Fibroblast of lung (primary cell): ENCODE measurements at regions not wholly inside any gene's neighbourhood (a gene's known extent, or its start where the extent isn't known, plus 50 kb on each side); places are given as distances from the start of the nearest gene placed in this dataset.

Source experiments
- DNase-seq, 2 donors: peaks; one replicate each; pipeline versions ENCODE4 v3.0.0 to v3.0.0-alpha.2; 2010; ENCODE audit warnings: low read depth in 2 of 2
- H2AFZ ChIP-seq: 2 replicates; pipeline ENCODE4 v1.5.1; 2012; ENCODE audit warnings: low read length, control low read depth, inconsistent platforms
- H3K27ac ChIP-seq: 2 replicates; pipeline ENCODE4 v1.5.1; 2011; ENCODE audit warnings: low read length, control low read depth; ENCODE audit not compliant: insufficient read depth
- H3K27me3 ChIP-seq: 2 replicates; pipeline ENCODE4 v1.5.1; 2011; ENCODE audit warnings: mild to moderate bottlenecking, low read length; ENCODE audit not compliant: control insufficient read depth, insufficient read depth
- H3K36me3 ChIP-seq: 2 replicates; pipeline ENCODE4 v1.5.1; 2011; ENCODE audit warnings: low read length; ENCODE audit not compliant: control insufficient read depth, insufficient read depth
- H3K4me1 ChIP-seq: 2 replicates; pipeline ENCODE4 v1.5.1; 2011; ENCODE audit warnings: low read length; ENCODE audit not compliant: control insufficient read depth, insufficient read depth; ENCODE audit errors: extremely low read depth
- H3K4me2 ChIP-seq: 2 replicates; pipeline ENCODE4 v1.5.1; 2011; ENCODE audit warnings: low read length, control low read depth; ENCODE audit not compliant: insufficient read depth; ENCODE audit errors: extremely low read depth
- H3K4me3 ChIP-seq, 4 experiments: fragments of 200-600 bp in 1 of 4; sonication (generic) in 1 of 4; replicated peaks in 1 of 4; 2 replicates each; pipeline ENCODE4 v1.5.1; 2011 to 2016; ENCODE audit warnings: low read length in 4 of 4, low read depth in 3 of 4, mild to moderate bottlenecking in 3 of 4, control low read depth in 2 of 4, inconsistent platforms in 1 of 4, mixed read lengths in 1 of 4; ENCODE audit not compliant: insufficient read depth in 1 of 4; ENCODE audit errors: control extremely low read depth in 1 of 4
- H3K79me2 ChIP-seq: 2 replicates; pipeline ENCODE4 v1.5.1; 2012; ENCODE audit warnings: mild to moderate bottlenecking, low read length, inconsistent platforms; ENCODE audit not compliant: control insufficient read depth, insufficient read depth
- H3K9ac ChIP-seq: 2 replicates; pipeline ENCODE4 v1.5.1; 2011; ENCODE audit warnings: mild to moderate bottlenecking, low read length, control low read depth; ENCODE audit not compliant: insufficient read depth
- H3K9me3 ChIP-seq: 2 replicates; pipeline ENCODE4 v1.5.1; 2012; ENCODE audit warnings: low read depth, low read length; ENCODE audit not compliant: control insufficient read depth, insufficient read depth
- H4K20me1 ChIP-seq: 2 replicates; pipeline ENCODE4 v1.5.1; 2011; ENCODE audit warnings: low read length; ENCODE audit not compliant: control insufficient read depth, insufficient read depth; ENCODE audit errors: extremely low read depth
- EZH2 ChIP-seq: IDR thresholded peaks from 2 replicates; pipeline ENCODE4 v1.5.1; 2012; ENCODE audit warnings: low read length, control low read depth, mild to moderate bottlenecking; ENCODE audit errors: missing control alignments
- TF ChIP-seq, protein P1 (sequence below), 2 donors: IDR thresholded peaks in 1 of 2; conservative IDR thresholded peaks in 1 of 2; 1 replicate in 1 of 2; 2 replicates in 1 of 2; pipeline ENCODE4 v1.5.1; 2011 to 2012; ENCODE audit warnings: low read length in 2 of 2, control low read depth in 1 of 2, inconsistent platforms in 1 of 2, low read depth in 1 of 2, mild to moderate bottlenecking in 1 of 2

DNA sequence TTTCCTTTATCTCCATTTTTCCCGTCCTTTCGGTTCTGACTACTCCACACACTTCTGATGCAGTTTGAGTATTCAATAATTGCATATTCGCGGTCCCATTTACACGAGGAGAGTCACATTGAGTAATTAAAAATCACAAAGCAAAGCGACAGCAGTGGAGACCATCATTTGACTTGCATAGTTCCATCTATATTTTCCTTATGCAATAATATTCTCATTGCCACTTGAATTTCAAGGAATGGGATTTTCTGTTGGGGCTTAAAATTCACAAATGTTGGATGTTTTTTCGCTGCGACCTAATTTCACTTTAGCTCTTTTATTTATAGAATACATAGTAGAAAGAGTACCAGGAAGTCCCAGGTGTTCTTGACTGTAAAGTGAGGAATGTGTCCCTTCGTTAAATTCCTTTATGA lies 186.8 kb downstream of the ZEB2 start:
- Histone ChIP-seq H3K9ac (no peak overlapping the region), H3K4me2 (peak overlapping the region; percentile 90), H3K27me3 (no peaks in the 10 kb centered on the region), H2AFZ (no peak overlapping the region), H3K36me3 (no peaks in the 10 kb centered on the region), H4K20me1 (no peaks in the 10 kb centered on the region), H3K4me3 (peak overlapping the region in 2 of 4 experiments; percentile 63 to 69), H3K79me2 (peaks cover 16% of the 10 kb centered on the region), H3K9me3 (no peaks in the 10 kb centered on the region), H3K27ac (peak overlapping the region; percentile 64), H3K4me1 (no peaks in the 10 kb centered on the region)
- no peak for DNase-seq
- no peak for TF ChIP-seq EZH2
- TF ChIP-seq, protein P1, sequence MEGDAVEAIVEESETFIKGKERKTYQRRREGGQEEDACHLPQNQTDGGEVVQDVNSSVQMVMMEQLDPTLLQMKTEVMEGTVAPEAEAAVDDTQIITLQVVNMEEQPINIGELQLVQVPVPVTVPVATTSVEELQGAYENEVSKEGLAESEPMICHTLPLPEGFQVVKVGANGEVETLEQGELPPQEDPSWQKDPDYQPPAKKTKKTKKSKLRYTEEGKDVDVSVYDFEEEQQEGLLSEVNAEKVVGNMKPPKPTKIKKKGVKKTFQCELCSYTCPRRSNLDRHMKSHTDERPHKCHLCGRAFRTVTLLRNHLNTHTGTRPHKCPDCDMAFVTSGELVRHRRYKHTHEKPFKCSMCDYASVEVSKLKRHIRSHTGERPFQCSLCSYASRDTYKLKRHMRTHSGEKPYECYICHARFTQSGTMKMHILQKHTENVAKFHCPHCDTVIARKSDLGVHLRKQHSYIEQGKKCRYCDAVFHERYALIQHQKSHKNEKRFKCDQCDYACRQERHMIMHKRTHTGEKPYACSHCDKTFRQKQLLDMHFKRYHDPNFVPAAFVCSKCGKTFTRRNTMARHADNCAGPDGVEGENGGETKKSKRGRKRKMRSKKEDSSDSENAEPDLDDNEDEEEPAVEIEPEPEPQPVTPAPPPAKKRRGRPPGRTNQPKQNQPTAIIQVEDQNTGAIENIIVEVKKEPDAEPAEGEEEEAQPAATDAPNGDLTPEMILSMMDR (conservative IDR thresholded peaks at IDR 0.05 in 1 of 2, IDR thresholded peaks at IDR 0.05 in 1 of 2; ENCODE audit: low read depth in 1 of 2, low read length in 2 of 2): no peak

DNA sequence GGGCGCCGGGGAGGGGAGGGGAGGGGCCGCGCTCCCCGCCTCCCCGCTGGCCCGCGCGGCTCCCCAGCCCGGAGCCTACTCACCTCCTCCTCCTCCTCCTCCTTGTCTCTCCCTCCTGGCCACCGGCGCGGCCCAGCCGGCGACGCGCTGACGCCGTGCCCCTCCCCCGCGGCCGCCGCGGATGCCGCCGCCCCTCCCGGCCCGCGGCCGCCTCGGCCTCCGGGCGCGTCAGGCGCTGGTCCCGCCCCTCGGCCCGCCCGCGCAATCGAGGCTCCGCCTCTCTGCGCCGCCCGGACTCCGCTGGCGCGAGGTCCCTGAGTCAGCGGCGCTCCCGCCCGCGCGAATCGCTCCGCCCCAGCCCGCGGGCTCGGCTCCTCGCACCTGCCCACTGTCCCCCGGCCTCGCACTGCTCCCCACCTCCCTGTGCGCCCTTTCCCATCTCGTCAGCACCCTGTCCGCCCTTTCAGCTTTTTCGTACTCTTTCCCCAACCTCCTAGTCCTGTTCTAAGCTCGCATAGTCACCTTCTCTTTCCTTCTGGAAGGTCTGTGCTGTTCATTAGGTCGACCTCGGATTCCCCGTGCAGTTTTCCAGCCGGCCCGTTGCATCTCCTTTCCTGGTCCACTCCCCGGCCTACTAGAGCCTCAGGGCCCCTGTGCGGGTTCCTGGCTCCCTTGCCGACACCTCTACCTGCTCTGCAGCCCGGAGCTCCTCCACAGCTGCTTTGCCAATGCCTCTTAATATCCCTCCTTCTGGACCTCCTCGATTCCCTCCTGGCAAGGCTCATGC lies 187.4 kb downstream of the ZEB2 start:
- DNase-seq: peak; percentile 80 to 84
- H4K20me1 ChIP-seq: no peaks in the 10 kb centered on the region
- H3K9me3 ChIP-seq: no peaks in the 10 kb centered on the region
- H3K27ac ChIP-seq: peak overlapping the region; percentile 90
- H3K79me2 ChIP-seq: peaks cover 16% of the 10 kb centered on the region
- no peaks in the 10 kb centered on the region for H3K4me1 ChIP-seq
- H3K9ac ChIP-seq: peak overlapping the region; percentile 63
- peak overlapping the region; percentile 90 for H3K4me2 ChIP-seq
- H3K36me3 ChIP-seq: no peaks in the 10 kb centered on the region
- no peaks in the 10 kb centered on the region for H3K27me3 ChIP-seq
- peak overlapping the region; percentile 96 for H2AFZ ChIP-seq
- TF ChIP-seq EZH2: no peak
- TF ChIP-seq, protein P1 (conservative IDR thresholded peaks at IDR 0.05 in 1 of 2, IDR thresholded peaks at IDR 0.05 in 1 of 2; ENCODE audit: low read depth in 1 of 2, low read length in 2 of 2): no peak
- H3K4me3 ChIP-seq: peak overlapping the region; percentile 52 to 69 (median 62)

DNA sequence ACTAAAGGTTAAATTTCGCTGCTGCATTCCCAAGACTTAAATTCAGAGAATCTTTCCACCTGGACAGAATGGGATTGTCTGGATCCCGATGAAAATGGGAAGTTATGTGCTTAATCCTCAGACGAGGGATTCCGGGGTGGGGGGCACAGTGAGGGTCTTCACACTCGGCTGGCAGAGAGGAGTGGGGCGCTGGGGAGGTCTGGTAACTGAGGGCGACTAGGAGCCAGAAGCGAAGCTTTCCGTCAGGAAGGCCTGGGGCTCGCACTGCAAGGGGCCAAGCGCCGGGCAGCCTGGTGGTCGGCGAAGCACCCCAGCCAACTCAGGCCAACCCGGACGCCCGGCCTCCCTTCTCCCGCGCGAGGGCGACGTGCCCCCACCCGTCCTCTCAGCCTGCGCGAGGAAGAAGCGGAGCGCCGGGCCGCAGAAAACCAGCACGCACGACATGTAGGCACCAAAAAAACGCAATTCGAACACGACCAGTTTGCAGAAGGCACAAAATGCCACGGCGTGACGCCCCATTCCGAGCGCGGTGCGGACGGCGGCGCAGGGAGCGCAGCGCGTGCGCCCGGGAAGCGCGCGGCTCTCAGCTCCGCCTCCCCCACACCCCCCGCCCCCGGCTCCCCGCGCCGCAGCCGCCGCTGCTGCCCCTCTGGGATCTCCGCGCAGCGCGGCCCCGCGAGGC lies 188.1 kb downstream of the ZEB2 start:
- peak overlapping the region; percentile 76 for H3K4me2 ChIP-seq

More for the DNA sequence above, 188.1 kb downstream of the ZEB2 start:
- Histone ChIP-seq H4K20me1 (no peaks in the 10 kb centered on the region), H3K4me1 (no peaks in the 10 kb centered on the region), H3K27ac (peak overlapping the region; percentile 90), H3K79me2 (peaks cover 17% of the 10 kb centered on the region), H3K4me3 (peak overlapping the region; percentile 50 to 94 (median 72)), H2AFZ (peak overlapping the region; percentile 70), H3K27me3 (no peaks in the 10 kb centered on the region), H3K9me3 (no peaks in the 10 kb centered on the region), H3K36me3 (no peaks in the 10 kb centered on the region), H3K9ac (peak overlapping the region; percentile 83)
- TF ChIP-seq EZH2: no peak
- TF ChIP-seq, protein P1 (conservative IDR thresholded peaks at IDR 0.05 in 1 of 2, IDR thresholded peaks at IDR 0.05 in 1 of 2; ENCODE audit: low read depth in 1 of 2, low read length in 2 of 2): peak; percentile 7 to 14
- no peak for DNase-seq
